NCI-H345 treated with DMSO at 0.1 percent for 48 hours (cell line): ENCODE measurements at regions not wholly inside any gene's neighbourhood (a gene's known extent, or its start where the extent isn't known, plus 50 kb on each side); places are given as distances from the start of the nearest gene placed in this dataset.

Experiments used
- DNase-seq: peaks from one replicate; lab custom pipeline; 2025; ENCODE audit not compliant: unreplicated experiment; lab: John Stamatoyannopoulos, UW

DNA sequence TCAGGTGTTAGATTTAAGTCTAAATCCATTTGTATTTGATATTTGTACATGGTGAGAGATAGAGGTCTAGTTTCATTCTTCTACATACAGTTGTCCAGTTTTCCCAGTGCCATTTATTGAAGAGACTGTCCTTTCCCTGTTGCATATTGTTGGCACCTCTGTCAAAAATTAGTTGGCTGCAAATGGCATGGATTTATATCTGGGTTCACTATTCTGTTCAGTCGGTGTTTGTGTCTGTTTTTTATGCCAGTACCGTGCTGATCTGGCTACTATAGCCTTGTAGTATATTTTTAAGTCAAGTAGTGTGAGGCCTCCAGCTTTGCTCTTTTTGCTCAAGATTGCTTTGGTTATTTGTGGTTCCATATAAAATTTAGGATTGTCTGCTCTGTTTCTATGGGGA is 176.2 kb upstream of the DMRT1 start:
- no peak for DNase-seq

DNA sequence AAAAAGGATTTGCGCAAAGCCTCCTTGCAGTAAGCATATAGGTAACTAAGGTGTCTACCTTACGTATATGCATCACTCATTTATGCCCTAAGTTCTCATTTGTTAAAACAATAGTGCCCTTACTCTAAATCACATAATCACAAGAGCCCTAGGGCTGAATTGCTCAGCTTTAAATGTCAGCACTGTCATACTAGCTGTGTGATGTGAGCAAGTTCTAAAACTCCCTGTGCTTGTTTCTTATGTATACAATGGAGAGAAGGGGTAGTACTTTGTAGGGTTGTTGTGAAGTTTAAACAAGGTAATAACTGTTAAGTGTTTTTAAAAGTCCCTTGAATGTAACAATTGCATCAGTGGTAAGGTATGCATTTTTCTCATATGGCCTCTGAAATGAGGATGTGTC is 169.5 kb upstream of the DMRT1 start:
- no peak for DNase-seq

DNA sequence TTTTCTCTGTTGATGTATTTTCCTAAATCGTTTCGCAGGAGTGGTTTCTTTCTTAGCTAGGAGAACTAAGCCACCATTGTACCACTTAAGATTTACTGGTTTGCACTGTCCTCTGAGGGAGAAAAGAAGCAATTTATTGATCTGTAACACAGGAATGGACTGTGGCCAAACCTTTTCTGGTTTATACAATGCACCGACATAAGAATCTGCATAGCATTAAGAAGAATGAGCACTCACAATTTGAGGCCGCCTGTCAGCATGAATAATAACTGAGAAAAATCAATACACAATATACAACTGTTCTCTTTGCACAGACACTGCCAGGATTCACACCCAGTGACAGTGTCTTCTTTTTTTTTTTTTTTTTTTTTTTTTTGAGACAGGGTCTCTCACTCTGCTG is 168.6 kb upstream of the DMRT1 start:
- DNase-seq = no peak

DNA sequence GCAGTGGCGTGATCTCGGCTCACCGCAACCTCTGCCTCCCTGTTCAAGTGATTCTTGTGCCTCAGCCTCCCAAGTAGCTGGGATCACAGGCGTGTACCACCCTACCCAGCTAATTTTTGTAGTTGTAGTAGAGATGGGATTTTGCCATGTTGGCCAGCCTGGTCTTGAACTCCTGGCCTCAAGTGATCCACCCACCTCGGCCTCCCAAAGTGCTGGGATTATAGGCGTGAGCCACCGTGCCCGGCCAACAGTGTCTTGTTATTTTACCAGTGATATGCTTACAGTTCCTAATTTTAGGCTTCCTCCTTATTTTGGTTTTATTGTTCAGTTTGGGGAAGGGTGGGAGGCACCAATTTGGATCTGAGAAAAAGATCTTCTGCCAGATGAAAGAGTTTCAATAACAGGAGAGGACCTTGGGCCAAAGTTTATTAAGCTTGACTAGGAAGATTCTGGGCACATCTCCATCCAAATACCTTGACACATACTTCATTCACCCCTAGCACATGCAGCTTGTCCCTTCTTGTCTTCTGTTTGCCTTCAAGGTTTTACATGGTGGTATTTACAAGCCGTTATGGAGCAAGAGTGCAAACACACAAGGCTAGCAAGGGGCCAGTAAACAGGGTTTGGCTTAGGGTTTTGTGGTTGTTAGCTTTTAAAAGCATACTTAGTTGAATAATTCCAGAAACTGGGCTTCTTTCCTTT is 168.1 kb upstream of the DMRT1 start:
- no peak for DNase-seq

DNA sequence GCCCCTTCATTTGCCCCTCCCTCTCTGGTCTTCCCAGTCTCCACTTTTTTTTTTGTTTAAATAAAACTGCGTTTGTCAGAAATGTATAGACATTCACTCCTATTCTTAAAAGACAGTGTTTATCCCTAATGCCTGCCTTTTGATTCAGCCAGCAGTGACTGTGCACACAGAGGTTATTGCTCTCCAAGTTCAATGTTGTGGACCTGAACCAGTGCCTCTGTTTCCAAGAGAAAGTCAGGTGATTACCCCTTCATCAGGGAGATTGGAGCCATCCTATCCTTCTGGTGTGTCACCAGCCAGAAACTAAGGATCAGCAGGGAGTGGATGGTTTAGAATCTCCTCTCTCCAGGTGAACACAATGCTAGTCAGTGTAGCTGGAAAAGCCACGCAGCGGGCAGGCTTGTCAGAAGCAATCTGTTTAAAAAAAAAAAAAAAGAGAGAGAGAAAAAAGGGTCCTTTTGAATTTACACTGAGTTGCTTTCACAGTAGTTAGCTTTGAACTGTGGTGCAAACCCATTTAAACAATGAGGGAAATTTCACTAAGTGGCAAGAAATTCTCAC is 167.5 kb upstream of the DMRT1 start:
- peak; percentile 19 for DNase-seq

DNA sequence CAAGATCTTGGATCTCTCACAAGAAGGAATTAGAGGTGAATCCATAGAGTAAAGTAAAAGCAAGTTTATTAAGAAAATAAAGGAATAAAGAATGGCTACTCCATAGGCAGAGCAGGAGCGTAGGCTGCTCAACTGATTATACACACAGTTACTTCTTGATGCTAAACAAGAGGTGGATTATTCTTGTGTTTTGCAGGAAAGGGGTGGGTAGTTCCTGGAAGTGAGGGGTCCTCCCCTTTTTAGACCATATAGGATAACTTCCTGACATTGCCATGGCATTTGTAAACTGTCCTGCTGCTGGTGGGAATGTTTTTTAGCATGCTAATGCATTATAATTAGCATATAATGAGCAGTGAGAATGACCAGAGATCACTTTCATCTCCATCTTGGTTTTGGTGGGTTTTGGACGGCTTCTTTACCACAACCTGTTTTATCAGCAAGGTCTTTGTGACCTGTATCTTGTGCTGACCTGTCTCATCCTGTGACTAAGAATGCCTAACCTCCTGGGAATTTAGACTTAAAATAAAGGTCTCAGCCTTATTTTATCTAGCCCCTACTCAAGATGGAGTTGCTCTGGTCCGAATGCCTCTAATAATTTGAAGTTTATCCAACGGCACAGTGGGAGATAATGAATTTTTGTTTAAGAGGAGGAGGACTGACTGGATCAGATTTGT is 165.7 kb upstream of the DMRT1 start:
- no peak for DNase-seq

DNA sequence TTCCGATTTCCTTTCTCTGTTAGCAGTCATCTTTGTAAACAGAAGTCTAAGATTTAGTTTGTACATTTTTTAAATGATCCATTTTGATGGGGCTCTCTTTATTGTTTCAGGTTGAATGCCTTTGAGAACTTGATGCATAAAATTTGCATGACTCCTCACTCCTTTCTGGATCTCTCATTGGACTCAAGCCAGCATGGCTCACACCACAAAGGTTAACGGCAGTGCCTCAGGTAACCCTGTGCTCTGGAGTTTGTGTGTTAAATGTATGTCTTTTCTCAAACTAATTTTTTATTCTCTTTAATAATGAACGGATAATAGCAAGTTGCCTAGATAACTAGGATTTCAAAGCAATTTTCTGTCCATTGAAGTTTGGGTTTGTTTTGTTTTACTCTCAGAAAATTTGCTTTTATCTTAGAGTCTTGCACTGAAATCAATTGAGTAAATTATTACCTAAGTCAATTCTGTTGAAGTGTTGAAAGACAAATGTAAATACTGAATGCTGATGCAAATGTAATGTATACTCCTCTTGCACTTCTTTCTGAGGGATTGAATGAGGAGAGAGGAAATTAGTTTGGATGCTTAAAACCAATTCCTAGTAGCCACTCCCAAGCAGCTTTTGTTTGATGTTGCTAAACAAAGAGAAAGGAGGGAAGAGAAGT is 164.6 kb upstream of the DMRT1 start:
- DNase-seq = no peak

DNA sequence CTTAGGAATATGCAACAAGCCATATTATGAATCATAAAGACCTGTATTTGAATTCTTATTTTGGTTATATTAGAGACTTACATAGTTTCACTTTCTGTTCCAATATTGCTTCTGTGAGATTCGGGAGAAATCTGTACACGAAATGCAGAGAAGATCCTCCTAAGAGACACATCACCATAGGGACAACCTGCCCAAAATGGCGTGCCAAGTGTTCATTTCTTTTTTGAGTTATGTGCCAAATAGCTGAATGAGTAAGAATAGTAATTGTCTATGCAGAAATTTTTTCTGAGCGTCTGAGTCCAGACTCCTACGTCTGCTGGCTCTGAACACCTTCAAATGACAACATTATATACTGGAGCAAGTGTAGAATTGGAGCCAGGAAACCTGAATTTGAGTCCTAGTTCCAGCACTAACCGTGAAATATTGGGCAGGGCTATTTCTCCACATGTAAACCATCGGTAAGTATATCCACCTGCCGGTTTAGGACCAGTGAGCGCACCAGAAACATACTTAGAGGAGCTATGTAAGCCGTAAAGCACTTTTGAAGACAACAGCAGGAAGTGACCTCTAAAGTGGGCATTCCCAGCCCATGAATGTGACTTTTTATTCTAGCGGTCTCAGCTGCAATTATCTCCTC is 163.9 kb upstream of the DMRT1 start:
- no peak for DNase-seq

DNA sequence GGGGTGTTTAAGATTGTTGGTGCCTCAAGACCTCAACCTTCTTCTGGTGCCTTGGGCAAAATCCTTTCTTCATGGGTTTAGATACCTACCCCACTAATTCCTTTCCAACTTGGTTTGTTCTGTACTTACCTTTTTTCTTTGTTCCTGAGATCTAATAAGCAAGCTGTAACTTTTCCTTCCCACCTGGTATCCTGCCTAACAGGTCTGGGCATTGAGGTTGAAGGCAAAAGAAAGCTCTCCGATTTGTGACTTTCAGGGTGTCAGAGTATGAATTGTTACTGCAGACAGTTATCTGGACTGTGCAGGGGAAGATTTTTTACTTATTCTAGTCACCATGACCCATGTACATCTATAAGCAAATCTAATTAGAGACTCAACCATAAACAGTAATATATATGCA is 162.6 kb upstream of the DMRT1 start:
- DNase-seq = no peak

DNA sequence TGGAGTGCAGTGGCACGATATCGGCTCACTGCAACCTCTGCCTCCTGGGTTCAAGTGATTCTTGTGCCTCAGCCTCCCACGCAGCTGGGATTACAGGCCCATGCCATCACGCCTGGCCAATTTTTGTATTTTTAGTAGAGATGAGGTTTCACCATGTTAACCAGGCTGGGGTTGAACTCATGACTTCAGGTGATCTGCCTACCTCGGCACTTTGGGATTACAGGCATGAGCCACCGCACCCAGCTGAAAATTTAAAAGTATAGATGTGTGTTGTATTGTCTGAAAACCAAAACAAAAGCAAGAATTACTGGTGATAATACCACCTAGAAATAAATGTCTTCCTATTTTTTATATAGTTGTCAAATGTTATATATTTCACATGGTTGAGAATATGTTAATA is 162.0 kb upstream of the DMRT1 start:
- no peak for DNase-seq

DNA sequence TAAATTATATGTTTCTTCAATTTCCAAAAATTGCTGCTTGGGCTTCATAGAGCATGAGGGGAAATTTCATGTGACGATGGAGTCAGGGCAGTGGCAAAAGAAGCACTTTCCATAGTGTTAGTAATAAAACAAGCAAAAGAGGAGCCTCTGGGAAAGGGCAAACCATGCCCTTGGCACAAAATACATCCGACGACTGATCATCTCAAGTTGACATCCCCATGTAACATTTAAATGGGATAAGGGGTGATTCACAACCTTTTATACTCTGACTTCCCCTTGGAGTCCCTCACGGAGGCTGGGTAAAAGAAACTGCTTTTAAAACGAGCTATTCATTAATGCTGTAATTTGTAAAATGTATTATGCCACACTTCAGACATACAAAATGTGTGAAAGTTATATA is 161.4 kb upstream of the DMRT1 start:
- no peak for DNase-seq

DNA sequence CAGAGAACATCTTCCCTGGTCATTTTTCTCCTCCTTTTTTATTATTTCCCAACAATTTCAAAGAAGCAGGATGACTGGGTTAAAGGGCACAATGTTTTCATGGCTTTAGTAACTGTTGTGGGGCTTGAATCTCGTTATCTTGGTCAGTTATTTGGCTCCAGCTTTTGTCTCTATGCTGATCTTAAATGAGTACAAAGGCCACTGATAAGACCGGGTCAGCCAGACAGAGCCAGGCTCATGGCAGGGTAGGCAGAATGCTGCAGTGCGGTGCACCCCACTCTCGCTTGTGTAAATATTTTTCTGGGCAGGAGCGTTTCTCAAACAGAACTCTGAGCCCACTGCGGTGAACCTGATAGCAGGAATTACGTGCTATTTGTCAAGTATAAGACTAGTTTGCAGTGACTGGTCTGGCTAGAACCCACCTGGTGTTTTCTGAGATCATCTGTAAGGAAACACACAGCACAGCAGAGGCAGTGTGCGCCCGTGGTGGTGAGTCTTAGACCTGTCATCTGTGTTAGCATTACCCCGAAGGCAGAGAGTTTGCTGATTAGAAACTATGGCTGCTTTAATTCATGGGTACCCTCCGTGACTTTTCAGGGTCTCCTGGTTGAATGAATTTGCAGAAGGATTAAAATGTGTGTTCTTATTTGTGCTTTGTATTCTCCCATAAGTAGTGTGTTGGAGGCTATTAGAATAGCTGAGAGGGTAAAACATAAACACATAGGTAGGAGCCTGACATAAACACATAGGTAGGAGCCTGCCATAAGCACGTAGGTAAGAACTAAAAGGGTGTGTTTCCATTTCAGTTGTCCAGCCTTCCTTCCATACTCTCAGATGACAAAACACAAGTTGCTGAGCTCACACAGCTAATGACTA is 158.6 kb upstream of the DMRT1 start:
- DNase-seq = no peak

DNA sequence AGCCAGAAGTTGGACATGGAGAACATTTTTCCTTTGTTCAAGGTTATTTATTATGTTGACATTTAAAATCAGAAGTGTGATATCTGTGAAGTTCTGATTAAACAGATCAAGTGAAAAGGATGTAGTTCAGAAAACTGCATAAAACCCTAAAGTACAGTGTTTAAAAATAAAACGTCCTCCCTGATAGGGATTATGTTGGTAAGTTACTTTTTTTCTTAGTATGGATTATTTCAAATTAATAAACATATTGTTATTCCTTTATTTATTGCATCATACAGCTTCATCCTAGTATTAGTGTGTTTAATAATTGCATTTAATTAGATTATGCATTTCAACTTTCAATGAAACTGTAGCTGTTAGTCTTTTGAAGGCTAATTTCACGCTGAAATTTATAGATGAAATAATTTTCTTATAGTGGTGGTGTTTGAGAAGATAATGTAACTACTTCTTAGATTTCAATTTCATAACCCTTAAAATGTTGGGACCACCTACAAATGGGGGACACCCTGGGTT is 157.9 kb upstream of the DMRT1 start:
- no peak for DNase-seq

DNA sequence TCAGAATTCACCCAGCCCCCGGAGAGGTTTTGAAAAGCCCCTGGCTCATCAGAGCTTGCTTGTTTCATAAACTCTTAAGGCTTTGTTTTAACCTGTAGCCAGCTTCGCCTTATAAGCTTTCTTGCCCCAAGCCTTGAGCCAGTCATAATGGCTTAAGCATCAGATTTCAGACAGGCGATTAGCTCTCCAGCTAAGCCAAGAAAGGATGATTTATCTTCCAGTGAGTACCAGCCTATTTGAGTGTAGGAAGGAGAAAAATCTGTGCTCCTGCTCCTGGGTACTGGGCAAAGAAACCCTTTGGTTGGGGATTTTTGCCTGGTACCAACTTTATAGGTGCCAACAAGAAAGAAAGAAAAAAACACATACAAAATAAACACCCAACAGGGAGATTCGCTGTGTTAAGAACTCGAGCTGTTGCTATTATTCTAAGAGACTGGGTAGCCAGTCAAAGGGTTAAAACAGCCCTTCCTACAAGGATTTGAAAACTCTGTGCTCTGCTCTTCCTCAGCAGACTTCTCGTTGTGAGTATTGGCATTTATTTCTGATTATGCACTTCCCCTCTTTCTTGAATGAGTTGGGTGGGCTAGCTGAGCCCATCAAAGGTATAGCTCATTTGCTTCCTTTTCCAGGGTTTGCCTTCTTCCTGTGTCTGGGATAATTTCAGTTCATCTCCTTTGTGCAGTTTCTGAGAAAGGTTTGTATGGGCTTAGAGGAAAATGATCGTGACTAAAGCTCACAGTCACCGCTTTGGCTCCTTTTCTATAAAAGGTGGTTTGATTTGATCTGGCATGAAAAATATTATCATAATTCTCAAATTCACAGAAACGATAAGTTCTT is 157.2 kb upstream of the DMRT1 start:
- DNase-seq = no peak

DNA sequence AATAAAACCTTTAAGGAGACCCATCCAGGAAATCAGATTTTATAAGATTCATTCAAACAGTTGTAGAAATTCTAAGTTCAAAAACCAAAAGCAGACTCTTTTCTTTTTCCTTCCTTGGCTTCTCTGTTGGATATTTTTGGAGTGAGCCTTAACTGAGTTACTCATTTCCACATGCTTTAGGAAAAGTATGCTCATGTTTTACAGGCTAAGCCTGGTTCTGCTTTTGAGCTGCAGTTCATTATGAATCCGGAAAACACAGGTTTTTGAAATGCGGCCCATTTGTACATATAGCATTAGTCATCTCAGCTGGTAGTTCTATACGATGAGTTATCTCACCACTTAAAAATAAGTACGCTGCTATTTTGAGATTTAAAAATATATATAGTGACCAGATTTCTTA is 156.6 kb upstream of the DMRT1 start:
- DNase-seq = no peak

DNA sequence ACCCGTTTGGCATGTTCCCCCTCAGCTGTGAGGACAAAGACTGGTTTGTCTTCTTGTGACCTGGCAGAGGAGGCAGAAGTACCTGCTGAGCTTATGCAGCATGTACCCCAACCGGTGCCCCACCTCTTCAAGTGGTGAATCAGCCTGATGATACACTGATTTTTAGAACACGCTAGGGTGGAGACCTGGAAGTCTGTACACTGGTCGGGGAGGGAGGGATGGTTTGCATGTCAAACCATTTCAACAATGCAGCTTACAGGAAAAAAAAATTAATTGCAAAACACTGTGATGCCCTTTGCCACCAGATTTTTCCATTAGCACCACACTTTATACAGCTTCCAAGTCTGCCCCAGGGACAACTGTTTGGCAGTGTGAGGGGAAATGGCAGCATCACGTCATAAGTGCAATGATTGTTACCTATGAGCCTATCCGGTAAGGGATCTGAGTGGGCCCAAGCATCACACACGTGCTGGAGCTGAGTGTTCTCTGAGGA is 155.1 kb upstream of the DMRT1 start:
- DNase-seq = no peak

DNA sequence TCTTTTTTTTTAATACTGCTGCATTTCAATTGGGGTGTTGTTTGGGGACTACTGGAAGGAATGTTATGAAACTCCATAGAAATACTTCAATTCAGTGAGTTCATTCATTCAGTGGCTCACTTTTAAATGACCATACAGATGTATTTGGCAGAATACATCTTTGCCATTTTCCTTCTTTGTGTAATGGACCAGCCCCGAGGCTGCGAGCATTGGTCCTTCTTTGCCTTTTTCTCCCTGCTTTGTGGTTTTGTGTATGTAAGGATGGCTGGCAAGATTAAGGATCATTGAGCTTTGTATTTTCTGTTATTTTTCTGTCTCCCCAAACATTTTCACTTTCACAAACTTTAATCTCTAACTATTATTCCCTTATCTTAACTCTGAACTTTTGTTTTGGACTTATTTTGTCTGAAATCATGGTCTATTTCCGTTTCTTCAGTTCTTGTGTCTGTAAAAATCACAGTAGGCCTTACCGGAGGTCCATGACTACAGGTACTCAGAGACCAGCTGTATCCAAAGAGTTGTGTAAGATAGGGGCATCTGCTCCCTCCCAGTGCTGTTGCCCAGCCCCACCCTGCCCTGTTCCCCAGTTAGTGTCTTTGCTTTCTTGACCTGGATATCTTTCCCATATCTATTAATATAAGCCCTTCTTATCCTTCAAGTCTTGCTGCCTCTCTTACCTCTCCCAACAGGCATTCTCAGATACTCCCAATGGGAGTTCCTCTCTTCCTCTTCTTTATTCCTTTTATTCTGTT is 154.3 kb upstream of the DMRT1 start:
- DNase-seq = no peak

DNA sequence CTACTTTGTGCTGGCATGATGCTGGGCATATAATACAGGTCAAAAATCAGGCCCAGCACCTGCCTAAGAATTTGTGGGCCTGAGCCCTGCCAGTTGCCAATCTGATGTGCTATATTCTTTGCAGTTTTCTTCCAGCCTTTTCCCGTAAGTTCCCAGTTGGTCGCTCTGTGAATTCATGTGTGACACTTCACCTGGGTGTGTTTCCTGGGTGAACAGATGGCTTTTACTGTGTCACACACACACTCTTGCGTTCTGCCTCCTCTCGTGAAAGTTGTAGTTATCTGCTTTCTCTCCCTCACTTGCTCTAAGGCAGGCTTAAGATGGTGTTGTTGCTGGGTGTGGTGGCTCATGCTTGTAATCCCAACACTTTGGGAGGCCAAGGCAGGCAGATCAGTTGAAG is 153.5 kb upstream of the DMRT1 start:
- DNase-seq = no peak
